ENCODE measurements at regions not wholly inside any gene's neighbourhood (a gene's known extent, or its start where the extent isn't known, plus 50 kb on each side); places are given as distances from the start of the nearest gene placed in this dataset.
A peak's percentile ranks its signal among the peaks of the same experiment; 100 is the strongest.
"Not testable (repeated sequence)": the region's sequence is repeated elsewhere in the genome, so short reads cannot be mapped to it uniquely, and the experiment has no call there.

DNA sequence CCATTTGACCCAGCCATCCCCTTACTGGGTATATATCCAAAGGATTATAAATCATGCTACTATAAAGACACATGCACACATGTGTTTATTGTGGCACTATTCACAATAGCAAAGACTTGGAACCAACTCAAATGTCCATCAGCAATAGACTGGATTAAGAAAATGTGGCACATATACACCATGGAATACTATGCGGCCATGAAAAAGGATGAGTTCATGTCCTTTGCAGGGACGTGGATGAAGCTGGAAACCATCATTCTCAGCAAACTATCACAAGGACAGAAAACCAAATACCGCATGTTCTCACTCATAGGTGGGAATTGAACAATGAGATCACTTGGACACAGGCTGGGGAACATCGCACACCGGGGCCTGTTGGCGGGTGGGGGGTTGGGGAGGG, 913.4 kb upstream of the DIAPH2 start:
- not testable (repeated sequence) for DNase-seq (ENCODE audit: low spot score)

GRCh38 chrX:95791876-95792275, 892.8 kb upstream of the DIAPH2 start:
- DNase-seq (ENCODE audit: low spot score), result no peak

GRCh38 chrX:95797344-95797743, 887.3 kb upstream of the DIAPH2 start:
- no peak for DNase-seq (ENCODE audit: low spot score)

DNA sequence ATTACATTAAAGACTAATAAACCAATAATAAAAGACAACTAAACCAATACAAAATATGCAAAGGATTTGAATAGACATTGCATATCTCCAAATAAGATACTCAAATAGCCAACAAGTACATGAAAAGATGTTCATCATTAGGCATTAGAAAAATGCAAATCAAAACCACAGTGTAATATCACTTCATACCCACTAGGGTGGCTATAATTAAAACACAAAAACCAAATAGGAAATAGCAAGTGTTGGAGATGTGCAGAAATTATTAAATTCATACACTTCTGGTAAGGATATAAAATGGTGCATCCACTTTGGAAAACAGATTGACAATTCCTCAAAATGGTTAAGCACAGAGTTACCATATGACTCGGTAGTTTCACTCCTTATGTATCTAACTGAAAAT, 860.8 kb upstream of the DIAPH2 start:
- no peak for DNase-seq (ENCODE audit: low spot score)

GRCh38 chrX:95835223-95835622, 849.4 kb upstream of the DIAPH2 start:
- DNase-seq (ENCODE audit: low spot score), result no peak

GRCh38 chrX:95836517-95836916, 848.1 kb upstream of the DIAPH2 start:
- no peak for DNase-seq (ENCODE audit: low spot score)

DNA sequence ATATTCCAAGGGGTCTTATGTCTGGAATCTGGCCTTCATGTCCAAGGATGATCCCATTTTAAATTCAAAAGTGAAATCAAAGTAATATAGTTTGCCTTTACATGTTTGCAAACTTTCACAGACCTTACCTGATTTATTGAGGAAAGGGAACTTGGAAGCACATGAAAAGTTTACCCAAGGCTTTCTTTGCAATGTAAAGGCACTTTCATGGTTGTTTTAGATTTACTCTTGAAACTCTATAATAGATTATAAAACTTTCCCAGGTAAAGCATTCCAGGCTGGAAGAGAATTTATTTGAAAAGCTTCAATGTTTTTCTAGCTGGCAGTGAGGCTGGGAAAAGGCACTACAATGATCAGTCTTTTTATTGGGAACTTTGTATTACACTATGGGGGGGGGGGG, 842.8 kb upstream of the DIAPH2 start:
- no peak for DNase-seq (ENCODE audit: low spot score)

DNA sequence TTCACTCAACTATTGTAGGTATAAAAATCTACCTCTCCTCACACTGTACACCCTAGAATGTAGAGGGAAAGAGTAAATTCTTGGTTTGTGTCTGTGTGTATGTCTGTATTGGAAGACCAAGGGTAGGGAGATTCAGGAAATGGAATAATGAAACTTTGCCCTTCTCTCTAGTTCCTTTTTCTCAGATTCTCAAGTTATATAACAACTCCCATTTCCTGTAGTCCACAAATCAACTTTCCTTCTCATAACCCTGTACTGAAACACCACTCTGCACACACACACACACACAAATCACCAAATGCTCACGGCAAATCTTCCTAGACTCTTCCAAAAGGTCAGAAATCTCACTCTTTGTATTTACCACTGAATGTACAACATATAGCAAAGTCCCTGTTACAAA, 824.5 kb upstream of the DIAPH2 start:
- no peak for DNase-seq (ENCODE audit: low spot score)

GRCh38 chrX:95875661-95876060, 809.0 kb upstream of the DIAPH2 start:
- DNase-seq (ENCODE audit: low spot score), result no peak

DNA sequence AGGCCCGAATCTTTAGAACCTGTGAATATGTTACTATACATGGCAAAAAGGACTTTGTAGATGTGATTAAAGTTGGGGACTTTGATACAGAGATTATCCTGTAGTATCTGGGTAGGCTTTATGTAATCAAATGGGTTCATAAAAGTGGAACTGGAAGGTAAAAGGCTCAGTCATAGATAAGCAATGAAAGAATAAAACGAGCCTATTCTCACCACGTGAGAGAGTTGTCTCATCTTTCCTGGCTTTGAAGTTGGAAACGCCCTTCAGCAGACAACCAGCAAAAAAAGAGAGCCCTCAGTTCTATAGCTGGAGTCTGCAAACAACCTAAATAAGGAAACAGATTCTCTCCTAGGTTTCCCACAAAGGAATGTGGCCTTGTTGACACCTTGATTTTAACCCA, 805.8 kb upstream of the DIAPH2 start:
- DNase-seq (ENCODE audit: low spot score), result no peak

- DNase-seq (ENCODE audit: low spot score), result peak; percentile 44
Observed at GRCh38 chrX:95884186-95884585, 800.5 kb upstream of the DIAPH2 start.

DNA sequence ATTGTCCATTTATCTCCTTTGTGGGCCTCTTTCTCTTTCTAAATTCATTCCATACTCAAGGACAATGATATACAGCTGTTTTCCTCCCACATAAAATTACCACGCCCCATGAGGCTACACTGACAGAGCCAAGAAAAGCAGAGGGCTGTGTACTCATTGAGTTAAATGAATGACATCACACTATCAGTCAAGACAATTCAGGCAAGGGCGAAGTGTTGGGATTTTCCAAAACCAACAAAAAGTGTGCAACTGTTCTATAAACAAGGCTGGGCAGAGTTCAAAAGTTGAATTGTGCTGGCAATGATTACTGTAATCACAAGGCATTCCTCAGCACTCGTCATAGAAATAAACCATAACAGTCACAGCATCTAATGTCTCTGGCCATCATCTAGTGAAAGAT, 799.6 kb upstream of the DIAPH2 start:
- peak; percentile 44 for DNase-seq (ENCODE audit: low spot score)

DNA sequence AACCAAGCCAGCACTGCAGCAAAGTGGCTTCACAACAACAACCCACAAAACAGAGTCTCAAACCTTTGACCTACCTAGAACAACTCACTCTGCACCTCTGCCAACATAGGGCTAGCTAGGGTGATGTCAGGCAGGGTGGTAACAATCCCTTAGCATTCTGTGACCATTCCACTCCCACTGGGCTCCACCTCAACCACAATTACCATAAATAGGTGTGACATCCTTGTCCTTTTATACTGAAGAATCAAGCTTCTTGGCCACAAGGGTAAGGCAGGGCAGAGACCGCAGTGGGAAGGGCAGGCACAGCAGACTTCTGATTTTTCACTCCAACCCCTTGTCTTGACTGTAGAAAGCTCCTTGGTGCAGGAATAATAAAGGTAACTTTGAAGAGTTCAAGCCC, 795.4 kb upstream of the DIAPH2 start:
- no peak for DNase-seq (ENCODE audit: low spot score)

DNA sequence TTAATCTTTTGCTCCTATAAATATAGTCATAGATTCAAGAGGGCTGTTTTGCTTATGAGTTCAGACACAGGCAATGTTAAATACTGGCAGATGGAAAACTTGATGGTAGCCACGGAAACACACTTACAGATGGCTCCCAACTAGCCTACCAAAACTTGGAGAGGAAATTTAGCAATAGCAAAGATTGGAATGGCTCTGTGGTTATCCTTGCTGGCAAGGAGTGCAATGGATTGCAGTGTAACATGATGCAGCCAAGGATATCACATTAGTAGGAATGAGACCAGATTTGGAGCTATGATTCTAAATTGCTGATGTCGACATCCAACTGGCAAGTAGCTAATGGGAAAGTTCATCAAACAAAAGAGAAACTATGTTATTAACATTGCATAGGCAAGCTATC, 791.0 kb upstream of the DIAPH2 start:
- DNase-seq (ENCODE audit: low spot score), result no peak

GRCh38 chrX:95903490-95903889, 781.2 kb upstream of the DIAPH2 start:
- no peak for DNase-seq (ENCODE audit: low spot score)

DNA sequence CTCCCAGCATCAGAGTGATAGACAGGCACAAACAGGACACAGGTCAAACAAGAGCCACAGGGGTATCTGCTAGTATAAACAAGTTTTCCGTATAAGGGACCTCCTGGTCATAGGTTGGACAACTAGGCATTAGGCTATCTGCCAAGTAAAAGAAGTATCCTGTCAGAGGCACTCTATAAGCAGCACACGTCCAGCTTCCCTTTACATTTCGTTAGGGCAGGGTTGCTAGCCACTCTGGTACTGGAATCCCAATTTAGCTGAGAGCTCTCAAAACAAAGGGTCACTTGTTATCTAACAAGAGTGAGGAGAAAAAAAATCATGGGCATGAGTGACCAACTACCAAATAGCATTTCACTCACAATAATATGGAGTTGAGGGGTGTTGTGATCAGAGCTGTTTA, 780.7 kb upstream of the DIAPH2 start:
- no peak for DNase-seq (ENCODE audit: low spot score)

DNA sequence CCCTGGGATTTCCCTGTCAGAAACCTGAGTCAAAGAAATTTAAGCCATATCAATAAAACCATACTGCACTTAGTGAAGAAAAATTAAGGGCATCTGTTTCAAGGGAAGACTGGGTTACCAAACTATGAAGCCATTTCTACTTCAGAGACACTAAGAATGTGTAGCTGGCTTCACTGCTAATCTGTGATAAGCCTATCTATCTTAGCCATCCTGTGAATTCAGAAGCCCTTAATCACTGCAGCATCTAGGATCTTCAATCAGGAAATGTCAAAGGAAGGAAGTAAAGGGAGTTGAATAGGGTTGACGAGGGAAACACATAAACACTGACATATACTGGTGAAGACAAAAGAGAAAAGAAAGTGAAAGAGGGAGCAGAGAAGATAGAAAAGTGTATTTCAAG, 777.6 kb upstream of the DIAPH2 start:
- no peak for DNase-seq (ENCODE audit: low spot score)

- DNase-seq (ENCODE audit: low spot score), result no peak
Observed at GRCh38 chrX:95911062-95911461, 773.6 kb upstream of the DIAPH2 start.

GRCh38 chrX:95919605-95920004, 765.0 kb upstream of the DIAPH2 start:
- DNase-seq (ENCODE audit: low spot score), result no peak

DNA sequence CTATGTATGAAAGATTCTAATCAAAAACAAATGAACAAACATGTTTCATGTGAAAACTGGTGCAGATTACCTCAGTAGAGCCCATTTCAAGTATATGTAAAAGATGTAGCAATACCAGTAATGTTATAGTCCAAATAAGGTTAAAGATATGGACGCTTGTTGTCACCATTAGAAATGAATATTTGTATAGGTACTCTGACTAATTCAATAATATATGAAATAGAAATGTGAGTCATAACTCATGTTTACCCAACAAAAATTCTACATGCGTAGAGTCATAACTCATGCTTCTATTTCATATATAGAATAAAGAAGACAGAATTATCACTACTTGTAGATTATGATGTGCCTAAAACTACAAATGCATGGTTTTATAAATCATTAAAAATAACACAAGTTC, 739.1 kb upstream of the DIAPH2 start:
- no peak for DNase-seq (ENCODE audit: low spot score)

DNA sequence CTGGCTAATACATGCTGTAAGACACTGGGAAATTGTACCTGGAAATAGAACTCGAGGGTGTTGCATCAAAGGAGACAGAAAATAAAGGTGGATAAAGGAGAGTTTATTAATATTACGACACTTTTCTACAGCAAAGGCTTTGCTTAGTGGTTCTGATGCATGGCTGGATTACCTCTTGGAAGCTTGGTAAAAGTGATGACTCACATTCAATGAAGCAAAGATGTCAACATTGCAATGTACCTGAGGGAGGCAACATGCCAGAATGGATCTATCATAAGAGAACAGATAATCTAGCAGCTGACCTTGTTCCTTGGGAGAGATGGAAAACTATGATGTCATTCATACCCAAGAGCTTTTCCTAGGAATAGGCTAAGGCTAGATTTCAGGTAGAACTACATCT, 735.1 kb upstream of the DIAPH2 start:
- no peak for DNase-seq (ENCODE audit: low spot score)

DNA sequence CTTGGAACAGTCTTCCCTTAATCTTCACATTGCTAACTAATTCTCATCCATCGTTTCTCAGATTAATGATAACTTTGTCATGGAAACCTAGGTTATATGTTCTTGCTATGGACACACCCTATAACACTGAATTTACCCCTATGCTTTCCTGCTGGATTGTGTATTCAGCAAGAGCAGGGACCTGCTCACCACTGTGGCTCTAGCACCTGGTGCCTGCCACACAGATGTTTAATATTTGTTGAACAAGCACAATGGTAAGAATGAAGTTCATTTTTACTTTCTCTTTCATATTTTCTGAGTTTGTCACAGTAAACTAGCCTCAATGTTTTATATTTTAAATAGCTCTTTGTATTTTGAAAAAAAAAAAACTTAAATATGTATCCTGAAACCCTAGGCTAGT, 734.0 kb upstream of the DIAPH2 start:
- DNase-seq (ENCODE audit: low spot score), result no peak

DNA sequence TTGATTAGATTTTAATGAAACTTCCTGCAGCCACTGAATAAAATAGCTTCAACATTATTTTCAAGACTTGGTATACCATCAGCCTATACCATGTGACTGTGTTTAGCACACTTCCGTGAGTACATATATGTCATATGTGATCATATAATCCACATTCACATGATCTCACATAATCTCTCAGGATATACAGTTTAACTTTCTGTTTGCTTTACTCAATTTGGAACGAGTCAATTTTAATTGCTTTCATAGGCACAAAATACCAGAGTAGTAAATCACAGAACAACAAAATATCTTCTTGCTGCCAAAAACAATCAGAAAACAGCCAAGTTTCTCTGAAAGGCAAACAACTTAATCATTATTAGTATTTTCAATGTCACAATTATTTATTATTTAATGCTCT, 731.1 kb upstream of the DIAPH2 start:
- DNase-seq (ENCODE audit: low spot score), result no peak

DNA sequence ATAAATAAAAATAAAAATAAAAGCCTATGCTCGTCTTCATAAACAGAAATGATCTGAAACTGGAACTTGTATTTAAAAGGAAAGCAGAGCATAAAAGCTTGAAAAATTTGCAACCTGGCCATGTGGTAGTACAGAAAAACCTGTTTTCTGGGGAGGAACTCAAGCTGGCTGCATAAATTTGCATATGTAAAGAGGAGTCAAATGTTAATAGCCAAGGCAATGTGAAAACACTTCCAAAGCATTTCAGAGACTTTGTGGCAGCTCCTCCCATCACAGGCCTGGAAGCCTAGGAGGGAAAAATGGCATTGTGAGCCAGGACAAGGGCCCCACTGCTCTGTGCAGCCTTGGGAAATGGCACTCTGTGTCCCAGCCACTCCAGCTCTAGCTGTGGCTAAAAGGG, 727.9 kb upstream of the DIAPH2 start:
- no peak for DNase-seq (ENCODE audit: low spot score)

GRCh38 chrX:95973456-95974095, 711.1 kb upstream of the DIAPH2 start:
- not testable (repeated sequence) for DNase-seq (ENCODE audit: low spot score)
